Nephron (organoid): ENCODE measurements at regions not wholly inside any gene's neighbourhood (a gene's known extent, or its start where the extent isn't known, plus 50 kb on each side); places are given as distances from the start of the nearest gene placed in this dataset.

Experiments used
- H3K27ac Mint-ChIP-seq, 3 experiments: 2 replicates each; pipeline ENCODE4 v1.8.0; 2020; ENCODE audit warnings: mixed read lengths in 3 of 3, mild to moderate bottlenecking in 2 of 3, moderate library complexity in 1 of 3
- H3K27me3 Mint-ChIP-seq: 2 replicates; pipeline ENCODE4 v1.8.0; 2021; ENCODE audit warnings: low read depth, mild to moderate bottlenecking, moderate library complexity, mixed read lengths
- H3K36me3 Mint-ChIP-seq: 2 replicates; pipeline ENCODE4 v1.8.0; 2020; ENCODE audit warnings: low read depth, mixed read lengths
- H3K4me1 Mint-ChIP-seq: 2 replicates; pipeline ENCODE4 v1.8.0; 2020; ENCODE audit warnings: mixed read lengths
- H3K4me3 Mint-ChIP-seq, 3 experiments: 2 replicates each; pipeline ENCODE4 v1.8.0; 2020; ENCODE audit warnings: mild to moderate bottlenecking in 3 of 3, mixed read lengths in 3 of 3, moderate library complexity in 2 of 3
- H3K9me3 Mint-ChIP-seq: 2 replicates; pipeline ENCODE4 v1.8.0; 2020; ENCODE audit warnings: mixed read lengths
- TF ChIP-seq, protein P1 (sequence below), 3 experiments: fragments of 200-600 bp; sonication (generic); IDR thresholded peaks; one replicate each; pipeline ENCODE4 v1.5.0; 2021; ENCODE audit warnings: antibody characterized with exemption in 3 of 3; ENCODE audit not compliant: unreplicated experiment in 3 of 3

DNA sequence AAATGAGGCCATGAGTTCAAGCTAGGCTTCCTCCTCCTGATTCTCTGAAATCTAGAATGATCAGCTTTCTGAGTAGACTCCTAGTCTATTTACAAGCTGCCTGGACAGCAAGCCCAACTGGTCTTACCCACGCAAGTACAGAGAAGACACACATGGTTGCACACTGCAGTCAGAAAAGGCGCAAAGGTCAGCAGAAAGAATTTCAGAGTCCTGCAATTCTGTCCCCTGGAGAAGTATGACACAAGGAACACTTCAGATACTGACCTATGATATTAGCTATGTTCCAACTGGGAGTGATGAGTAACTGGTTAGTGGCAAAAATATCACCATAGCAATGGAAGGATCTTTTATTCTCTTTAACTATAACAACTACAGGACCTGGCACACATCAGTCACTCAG lies 336.1 kb upstream of the PKDCC start:
- Mint-ChIP-seq H3K4me3 (no peak overlapping the region), H3K9me3 (no peaks in the 10 kb centered on the region), H3K27ac (no peak overlapping the region), H3K4me1 (peaks cover 4% of the 10 kb centered on the region), H3K27me3 (no peaks in the 10 kb centered on the region), H3K36me3 (no peaks in the 10 kb centered on the region)
- TF ChIP-seq, protein P1, sequence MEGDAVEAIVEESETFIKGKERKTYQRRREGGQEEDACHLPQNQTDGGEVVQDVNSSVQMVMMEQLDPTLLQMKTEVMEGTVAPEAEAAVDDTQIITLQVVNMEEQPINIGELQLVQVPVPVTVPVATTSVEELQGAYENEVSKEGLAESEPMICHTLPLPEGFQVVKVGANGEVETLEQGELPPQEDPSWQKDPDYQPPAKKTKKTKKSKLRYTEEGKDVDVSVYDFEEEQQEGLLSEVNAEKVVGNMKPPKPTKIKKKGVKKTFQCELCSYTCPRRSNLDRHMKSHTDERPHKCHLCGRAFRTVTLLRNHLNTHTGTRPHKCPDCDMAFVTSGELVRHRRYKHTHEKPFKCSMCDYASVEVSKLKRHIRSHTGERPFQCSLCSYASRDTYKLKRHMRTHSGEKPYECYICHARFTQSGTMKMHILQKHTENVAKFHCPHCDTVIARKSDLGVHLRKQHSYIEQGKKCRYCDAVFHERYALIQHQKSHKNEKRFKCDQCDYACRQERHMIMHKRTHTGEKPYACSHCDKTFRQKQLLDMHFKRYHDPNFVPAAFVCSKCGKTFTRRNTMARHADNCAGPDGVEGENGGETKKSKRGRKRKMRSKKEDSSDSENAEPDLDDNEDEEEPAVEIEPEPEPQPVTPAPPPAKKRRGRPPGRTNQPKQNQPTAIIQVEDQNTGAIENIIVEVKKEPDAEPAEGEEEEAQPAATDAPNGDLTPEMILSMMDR (IDR thresholded peaks at IDR 0.05; ENCODE audit: unreplicated experiment in 3 of 3): no peak

DNA sequence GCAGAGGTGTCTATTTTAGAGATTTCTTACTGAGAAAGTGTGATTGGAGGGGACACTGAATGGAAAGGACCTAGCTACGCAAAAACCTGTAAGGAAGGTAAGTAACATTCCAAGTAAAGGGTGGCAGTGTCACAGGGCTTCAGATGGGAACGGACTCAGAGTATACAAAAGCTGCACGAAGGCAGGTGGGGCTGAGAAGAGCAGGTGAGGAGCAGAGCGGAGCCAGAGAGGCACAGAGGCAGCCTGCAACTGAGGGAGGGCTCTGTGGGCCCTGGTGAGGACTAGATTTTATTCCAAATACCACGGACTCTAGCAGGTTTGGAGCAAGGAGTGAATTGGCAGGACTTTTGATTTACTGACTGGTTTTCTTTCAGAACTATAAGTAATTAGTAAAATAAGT lies 331.3 kb upstream of the PKDCC start:
- TF ChIP-seq, protein P1 (IDR thresholded peaks at IDR 0.05; ENCODE audit: unreplicated experiment in 3 of 3): no peak
- Mint-ChIP-seq H3K4me1 (peaks cover 28% of the 10 kb centered on the region), H3K9me3 (no peaks in the 10 kb centered on the region)

DNA sequence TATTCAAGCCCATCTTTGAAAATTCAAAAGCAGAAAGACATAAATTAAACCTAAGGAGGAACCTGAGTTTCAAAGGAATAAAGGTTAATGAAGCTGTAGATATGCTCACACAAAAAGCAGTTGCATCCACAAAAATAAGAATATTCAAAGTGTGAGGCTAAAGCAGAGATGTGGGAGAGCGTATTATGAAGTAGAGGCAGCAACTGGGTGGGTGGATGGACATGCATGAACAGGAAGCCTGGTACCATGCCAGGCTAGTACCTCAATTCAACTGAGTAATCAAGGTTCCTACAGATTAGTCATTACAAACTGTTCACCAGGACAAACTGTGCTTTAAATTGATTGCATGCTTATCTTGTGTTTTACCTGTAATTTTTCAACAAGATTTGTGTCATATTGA lies 330.0 kb upstream of the PKDCC start:
- Mint-ChIP-seq H3K27me3 (no peaks in the 10 kb centered on the region), H3K4me1 (peaks cover 39% of the 10 kb centered on the region), H3K4me3 (no peak overlapping the region), H3K9me3 (no peaks in the 10 kb centered on the region), H3K36me3 (no peaks in the 10 kb centered on the region), H3K27ac (peak overlapping the region in 1 of 3 experiments; percentile 25)
- TF ChIP-seq, protein P1 (IDR thresholded peaks at IDR 0.05; ENCODE audit: unreplicated experiment in 3 of 3): no peak

More for the DNA sequence above, 331.3 kb upstream of the PKDCC start:
- Mint-ChIP-seq H3K36me3 (no peaks in the 10 kb centered on the region), H3K27ac (peak overlapping the region in 1 of 3 experiments; percentile 28), H3K27me3 (no peaks in the 10 kb centered on the region), H3K4me3 (no peak overlapping the region)

DNA sequence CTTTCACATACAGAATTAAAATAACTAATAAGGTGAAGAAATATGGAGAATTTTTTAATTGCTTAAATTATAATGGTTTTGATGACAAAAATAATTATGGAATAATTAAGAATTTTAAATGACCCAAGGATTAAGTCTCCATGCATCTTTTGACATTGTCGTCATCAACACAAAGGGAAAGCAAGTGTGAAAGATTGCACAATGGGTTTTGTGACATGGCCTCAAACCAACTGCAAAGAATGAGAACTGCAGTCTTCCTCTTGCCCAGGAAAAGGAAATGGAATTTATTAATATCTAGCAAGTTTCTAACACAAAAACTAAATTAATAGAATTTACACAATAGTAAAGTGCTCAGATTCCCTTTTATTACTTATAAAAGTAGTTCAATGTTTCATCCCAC lies 329.1 kb upstream of the PKDCC start:
- Mint-ChIP-seq H3K36me3 (no peaks in the 10 kb centered on the region), H3K4me3 (no peak overlapping the region), H3K27ac (peak overlapping the region in 2 of 3 experiments; percentile 25 to 91), H3K9me3 (no peaks in the 10 kb centered on the region), H3K4me1 (peaks cover 47% of the 10 kb centered on the region), H3K27me3 (no peaks in the 10 kb centered on the region)
- TF ChIP-seq, protein P1 (IDR thresholded peaks at IDR 0.05; ENCODE audit: unreplicated experiment in 3 of 3): no peak

DNA sequence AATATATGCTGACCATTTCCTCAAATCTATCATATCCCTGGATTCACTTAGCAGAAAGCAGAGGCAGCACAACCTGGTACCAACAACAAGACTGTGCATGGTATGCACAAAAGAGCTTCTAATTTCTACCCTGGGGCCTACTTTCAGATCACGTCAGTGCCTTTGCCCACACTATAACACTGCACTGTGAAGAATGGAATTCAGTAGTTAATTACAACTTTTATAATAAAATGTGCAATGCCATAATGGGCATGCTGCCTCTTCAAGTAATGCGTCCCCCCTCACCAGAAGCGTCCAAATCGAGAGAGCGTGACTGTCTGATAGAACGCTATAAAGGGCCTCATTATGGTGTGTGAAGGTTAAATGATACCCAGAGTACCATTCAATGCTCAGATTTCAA lies 328.1 kb upstream of the PKDCC start:
- Mint-ChIP-seq H3K27me3 (no peaks in the 10 kb centered on the region), H3K36me3 (no peaks in the 10 kb centered on the region), H3K9me3 (no peaks in the 10 kb centered on the region), H3K4me1 (peaks cover 53% of the 10 kb centered on the region), H3K27ac (peak overlapping the region; percentile 58 to 91 (median 66)), H3K4me3 (no peak overlapping the region)
- TF ChIP-seq, protein P1 (IDR thresholded peaks at IDR 0.05; ENCODE audit: unreplicated experiment in 3 of 3): no peak
